ENCODE measurements at regions not wholly inside any gene's neighbourhood (a gene's known extent, or its start where the extent isn't known, plus 50 kb on each side); places are given as distances from the start of the nearest gene placed in this dataset.

DNA sequence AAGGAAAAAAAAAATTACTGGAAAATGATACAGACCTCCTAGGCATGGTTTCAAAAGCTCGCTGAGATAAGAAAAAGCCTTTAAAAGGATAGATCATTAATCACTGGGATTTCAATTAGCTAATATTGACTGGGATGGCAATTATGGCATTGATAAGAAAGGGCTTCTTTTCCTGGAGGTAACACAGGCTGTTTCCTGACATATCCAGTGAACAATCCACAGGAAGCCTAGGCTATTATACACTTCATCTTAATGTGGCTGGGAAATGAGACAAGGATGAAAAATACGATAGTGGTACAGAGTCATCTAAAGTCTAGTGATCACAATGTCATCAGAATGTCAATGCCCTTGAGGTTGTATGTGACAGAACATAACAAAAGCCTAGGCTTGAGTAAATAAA is 1579.3 kb downstream of the C4orf33 start:
- Histone ChIP-seq H3K36me3 (ENCODE audit: insufficient read depth, low read length) (no peaks in the 10 kb centered on the region), H3K4me2 (ENCODE audit: low read length) (no peak overlapping the region)

DNA sequence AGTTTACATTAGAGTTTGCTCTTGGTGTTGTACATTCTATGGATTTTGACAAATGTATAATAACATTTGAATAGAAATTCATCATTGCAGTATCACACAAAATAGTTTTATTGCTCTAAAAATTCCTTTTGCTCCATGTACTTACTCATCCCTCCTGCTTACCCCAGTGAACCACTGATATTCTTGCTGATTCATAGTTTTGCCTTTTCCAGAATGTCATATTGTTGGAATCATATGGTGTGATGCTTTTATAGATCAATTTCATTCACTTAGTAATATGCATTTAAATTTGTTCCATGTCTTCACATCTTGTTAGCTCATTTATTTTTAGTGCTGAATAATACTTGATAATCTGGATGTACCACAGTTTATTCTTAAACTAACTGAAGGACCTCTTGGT is 1593.2 kb downstream of the C4orf33 start:
- Histone ChIP-seq H3K27me3 (ENCODE audit: control insufficient read depth, insufficient read depth, low read length) (no peaks in the 10 kb centered on the region), H3K4me3 (ENCODE audit: low read length) (no peak overlapping the region), H3K36me3 (ENCODE audit: insufficient read depth, low read length) (no peaks in the 10 kb centered on the region), H3K4me2 (ENCODE audit: low read length) (no peak overlapping the region), H3K4me1 (ENCODE audit: control insufficient read depth, insufficient read depth, low read length) (no peaks in the 10 kb centered on the region), H3K9me3 (replicated peaks; ENCODE audit: low read length) (no peaks in the 10 kb centered on the region), H3K9ac (ENCODE audit: low read depth, low read length) (no peak overlapping the region)

More for the DNA sequence above, 1579.3 kb downstream of the C4orf33 start:
- no peak overlapping the region for H3K4me3 ChIP-seq (ENCODE audit: low read length)
- no peaks in the 10 kb centered on the region for H3K9me3 ChIP-seq (replicated peaks; ENCODE audit: low read length)
- H3K4me1 ChIP-seq (ENCODE audit: control insufficient read depth, insufficient read depth, low read length): no peaks in the 10 kb centered on the region
- no peak overlapping the region for H3K9ac ChIP-seq (ENCODE audit: low read depth, low read length)
- no peaks in the 10 kb centered on the region for H3K27me3 ChIP-seq (ENCODE audit: control insufficient read depth, insufficient read depth, low read length)

DNA sequence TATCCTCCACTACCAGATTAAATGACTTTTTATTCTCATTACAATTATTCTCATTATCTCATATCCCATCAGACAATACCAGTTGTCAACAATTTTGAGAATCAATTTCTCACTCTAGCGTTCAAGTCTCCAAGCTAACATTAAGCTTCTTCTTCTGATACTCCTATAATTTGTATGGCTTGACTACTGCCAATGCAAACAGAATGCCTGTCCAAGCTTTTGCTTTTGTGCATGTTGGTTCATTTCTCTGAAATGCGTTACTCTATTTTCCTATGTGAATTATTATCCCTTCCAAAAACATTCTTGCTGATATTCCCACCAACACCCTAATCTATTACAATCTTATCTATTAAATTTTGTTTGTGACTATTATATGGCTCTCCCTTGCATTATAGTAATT is 1602.3 kb downstream of the C4orf33 start:
- Histone ChIP-seq H3K36me3 (ENCODE audit: insufficient read depth, low read length) (no peaks in the 10 kb centered on the region), H3K9me3 (replicated peaks; ENCODE audit: low read length) (no peaks in the 10 kb centered on the region), H3K27me3 (ENCODE audit: control insufficient read depth, insufficient read depth, low read length) (no peaks in the 10 kb centered on the region), H3K4me3 (ENCODE audit: low read length) (no peak overlapping the region), H3K9ac (ENCODE audit: low read depth, low read length) (no peak overlapping the region), H3K4me2 (ENCODE audit: low read length) (no peak overlapping the region), H3K4me1 (ENCODE audit: control insufficient read depth, insufficient read depth, low read length) (no peaks in the 10 kb centered on the region)

DNA sequence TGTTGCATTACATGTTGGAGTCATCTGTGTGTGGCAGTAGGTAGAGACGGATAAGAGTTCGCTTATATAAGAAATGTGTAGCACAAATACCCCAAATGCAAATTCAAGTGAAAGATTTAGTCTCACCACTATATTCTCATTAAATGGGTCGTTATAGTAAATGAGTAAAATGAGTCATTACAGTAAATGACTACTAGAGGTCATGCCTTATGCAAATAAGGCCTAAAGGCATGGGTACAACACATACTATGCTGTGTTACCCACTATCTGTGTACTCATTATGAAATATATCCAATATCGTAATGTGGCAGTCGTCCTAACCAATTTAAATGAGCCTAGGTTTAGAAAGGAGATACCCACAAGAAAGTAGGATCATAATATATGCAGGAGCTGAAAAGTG is 1603.1 kb downstream of the C4orf33 start:
- H3K9me3 ChIP-seq (replicated peaks; ENCODE audit: low read length): no peaks in the 10 kb centered on the region
- H3K4me2 ChIP-seq (ENCODE audit: low read length): no peak overlapping the region
- H3K4me1 ChIP-seq (ENCODE audit: control insufficient read depth, insufficient read depth, low read length): no peaks in the 10 kb centered on the region
- no peaks in the 10 kb centered on the region for H3K27me3 ChIP-seq (ENCODE audit: control insufficient read depth, insufficient read depth, low read length)
- H3K36me3 ChIP-seq (ENCODE audit: insufficient read depth, low read length): no peaks in the 10 kb centered on the region
- H3K4me3 ChIP-seq (ENCODE audit: low read length): no peak overlapping the region
- H3K9ac ChIP-seq (ENCODE audit: low read depth, low read length): no peak overlapping the region

DNA sequence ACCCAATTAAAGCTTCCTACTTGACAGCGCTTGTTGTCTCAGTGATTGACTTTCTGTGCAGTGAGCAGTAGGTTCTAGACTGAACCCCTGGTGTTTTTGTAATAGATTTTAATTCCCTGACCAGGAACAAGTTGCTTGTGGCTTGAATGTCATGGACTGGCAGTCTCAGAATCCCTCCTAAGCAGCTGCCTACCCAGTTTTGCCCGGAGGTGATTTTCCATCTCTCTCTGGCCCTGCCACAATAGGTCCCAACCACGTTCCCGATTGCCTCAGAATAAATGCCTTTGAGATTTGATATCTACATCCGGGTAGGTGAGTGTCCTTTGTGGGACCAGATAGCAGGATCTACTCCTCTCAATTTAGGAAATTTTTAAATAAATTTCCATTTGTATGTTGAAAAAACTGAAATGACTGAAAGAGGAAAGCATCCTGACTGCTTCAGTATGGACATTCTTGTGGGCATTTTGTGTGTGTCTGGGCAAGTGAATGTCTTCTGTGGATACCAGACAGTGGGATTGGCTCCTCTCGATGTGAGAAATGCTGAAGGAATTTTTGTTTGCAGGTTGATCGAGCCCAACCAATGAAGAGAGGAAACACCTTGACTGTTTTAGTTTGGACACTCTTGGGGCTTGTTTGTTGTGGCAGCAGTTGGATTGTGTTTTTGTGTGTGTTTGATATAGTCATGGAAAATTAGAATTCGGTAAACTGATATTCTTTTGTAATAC is 1607.4 kb downstream of the C4orf33 start:
- Histone ChIP-seq H3K27me3 (ENCODE audit: control insufficient read depth, insufficient read depth, low read length) (no peaks in the 10 kb centered on the region), H3K36me3 (ENCODE audit: insufficient read depth, low read length) (no peaks in the 10 kb centered on the region), H3K4me3 (ENCODE audit: low read length) (no peak overlapping the region), H3K9me3 (replicated peaks; ENCODE audit: low read length) (no peaks in the 10 kb centered on the region), H3K4me1 (ENCODE audit: control insufficient read depth, insufficient read depth, low read length) (no peaks in the 10 kb centered on the region), H3K4me2 (ENCODE audit: low read length) (no peak overlapping the region), H3K9ac (ENCODE audit: low read depth, low read length) (no peak overlapping the region)

DNA sequence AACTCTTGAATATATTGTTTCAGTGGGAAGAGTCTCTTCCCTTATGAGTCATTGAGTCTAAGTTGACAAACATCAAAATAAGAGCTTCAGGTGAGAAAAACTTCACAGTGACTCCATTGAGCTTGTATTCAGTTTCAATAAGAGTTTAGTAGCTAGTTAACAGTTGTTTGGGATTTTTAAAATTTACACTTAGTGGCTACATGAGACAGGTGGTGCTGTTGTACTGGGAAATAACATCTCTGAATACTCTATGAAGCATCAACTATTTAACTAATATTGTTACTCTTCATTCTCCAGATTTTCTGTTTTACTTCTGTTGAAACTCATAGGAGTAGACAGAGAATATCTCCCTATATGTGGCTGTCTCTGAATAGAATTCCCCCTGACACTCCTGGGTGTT is 1609.1 kb downstream of the C4orf33 start:
- Histone ChIP-seq H3K36me3 (ENCODE audit: insufficient read depth, low read length) (no peaks in the 10 kb centered on the region), H3K9me3 (replicated peaks; ENCODE audit: low read length) (no peaks in the 10 kb centered on the region), H3K4me1 (ENCODE audit: control insufficient read depth, insufficient read depth, low read length) (no peaks in the 10 kb centered on the region), H3K4me3 (ENCODE audit: low read length) (no peak overlapping the region), H3K4me2 (ENCODE audit: low read length) (no peak overlapping the region), H3K27me3 (ENCODE audit: control insufficient read depth, insufficient read depth, low read length) (no peaks in the 10 kb centered on the region), H3K9ac (ENCODE audit: low read depth, low read length) (no peak overlapping the region)

DNA sequence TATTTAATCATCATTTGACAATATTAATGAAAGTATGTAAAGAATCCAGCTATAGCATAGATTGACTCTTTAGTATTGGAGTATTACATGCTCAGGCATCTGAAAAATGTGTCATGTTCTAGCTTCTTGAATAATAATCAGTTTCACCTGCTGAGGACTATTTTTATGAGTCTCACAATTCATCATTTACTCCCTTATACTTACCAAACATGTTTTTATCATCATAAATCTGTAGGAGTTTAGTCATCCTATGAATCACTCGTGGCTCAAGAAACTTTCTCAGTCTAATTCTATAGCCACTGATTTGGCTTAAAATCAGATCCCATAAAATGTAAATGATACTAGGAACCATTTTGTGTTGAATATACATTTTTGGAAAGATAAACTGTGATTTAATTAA is 1616.1 kb downstream of the C4orf33 start:
- no peak overlapping the region for H3K9ac ChIP-seq (ENCODE audit: low read depth, low read length)
- no peaks in the 10 kb centered on the region for H3K36me3 ChIP-seq (ENCODE audit: insufficient read depth, low read length)
- no peaks in the 10 kb centered on the region for H3K4me1 ChIP-seq (ENCODE audit: control insufficient read depth, insufficient read depth, low read length)
- no peaks in the 10 kb centered on the region for H3K9me3 ChIP-seq (replicated peaks; ENCODE audit: low read length)
- H3K4me3 ChIP-seq (ENCODE audit: low read length): no peak overlapping the region
- no peaks in the 10 kb centered on the region for H3K27me3 ChIP-seq (ENCODE audit: control insufficient read depth, insufficient read depth, low read length)
- H3K4me2 ChIP-seq (ENCODE audit: low read length): no peak overlapping the region

DNA sequence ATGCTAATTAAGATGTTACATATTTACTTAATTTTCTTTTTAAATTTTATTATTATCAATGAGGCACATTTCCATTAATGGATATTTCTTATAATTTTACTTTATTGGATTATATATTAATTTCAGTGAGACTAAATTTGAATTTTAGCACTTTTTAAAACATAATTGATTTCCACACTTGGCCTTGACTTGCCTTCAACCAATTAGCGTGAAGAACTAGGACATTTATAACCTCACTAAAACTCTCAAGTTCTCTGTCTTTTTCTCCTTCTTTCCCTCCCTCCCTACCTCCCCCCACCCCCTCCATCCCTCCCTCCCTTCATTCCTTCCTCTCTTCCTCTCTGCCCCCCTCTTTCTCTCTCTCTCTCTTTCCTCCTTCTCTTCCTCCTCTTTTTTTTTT is 1618.1 kb downstream of the C4orf33 start:
- Histone ChIP-seq H3K9ac (ENCODE audit: low read depth, low read length) (no peak overlapping the region), H3K36me3 (ENCODE audit: insufficient read depth, low read length) (no peaks in the 10 kb centered on the region), H3K4me3 (ENCODE audit: low read length) (no peak overlapping the region), H3K4me2 (ENCODE audit: low read length) (no peak overlapping the region), H3K4me1 (ENCODE audit: control insufficient read depth, insufficient read depth, low read length) (no peaks in the 10 kb centered on the region), H3K27me3 (ENCODE audit: control insufficient read depth, insufficient read depth, low read length) (no peaks in the 10 kb centered on the region), H3K9me3 (replicated peaks; ENCODE audit: low read length) (no peaks in the 10 kb centered on the region)

DNA sequence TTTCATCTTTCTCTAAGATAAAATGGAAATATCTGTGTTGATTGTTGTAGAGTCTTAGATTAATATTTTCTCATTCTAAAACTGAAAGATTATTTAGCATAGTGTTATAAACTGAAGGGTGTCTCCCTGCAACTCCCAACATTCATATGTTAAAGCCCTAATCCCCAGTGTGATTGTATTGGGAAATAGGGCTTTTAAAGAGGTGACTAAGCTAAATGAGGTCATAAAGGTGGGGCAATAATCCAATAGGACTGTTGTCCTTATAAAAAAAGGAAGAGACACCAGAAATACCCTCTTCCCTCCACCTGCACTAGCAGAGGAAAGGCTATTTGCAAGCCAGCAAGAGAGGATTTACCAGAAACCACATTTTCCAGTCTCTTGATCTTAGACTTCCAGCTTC is 1626.4 kb downstream of the C4orf33 start:
- no peak overlapping the region for H3K4me2 ChIP-seq (ENCODE audit: low read length)
- no peaks in the 10 kb centered on the region for H3K27me3 ChIP-seq (ENCODE audit: control insufficient read depth, insufficient read depth, low read length)
- H3K4me1 ChIP-seq (ENCODE audit: control insufficient read depth, insufficient read depth, low read length): no peaks in the 10 kb centered on the region
- H3K9me3 ChIP-seq (replicated peaks; ENCODE audit: low read length): no peaks in the 10 kb centered on the region
- no peaks in the 10 kb centered on the region for H3K36me3 ChIP-seq (ENCODE audit: insufficient read depth, low read length)
- H3K4me3 ChIP-seq (ENCODE audit: low read length): no peak overlapping the region
- no peak overlapping the region for H3K9ac ChIP-seq (ENCODE audit: low read depth, low read length)

DNA sequence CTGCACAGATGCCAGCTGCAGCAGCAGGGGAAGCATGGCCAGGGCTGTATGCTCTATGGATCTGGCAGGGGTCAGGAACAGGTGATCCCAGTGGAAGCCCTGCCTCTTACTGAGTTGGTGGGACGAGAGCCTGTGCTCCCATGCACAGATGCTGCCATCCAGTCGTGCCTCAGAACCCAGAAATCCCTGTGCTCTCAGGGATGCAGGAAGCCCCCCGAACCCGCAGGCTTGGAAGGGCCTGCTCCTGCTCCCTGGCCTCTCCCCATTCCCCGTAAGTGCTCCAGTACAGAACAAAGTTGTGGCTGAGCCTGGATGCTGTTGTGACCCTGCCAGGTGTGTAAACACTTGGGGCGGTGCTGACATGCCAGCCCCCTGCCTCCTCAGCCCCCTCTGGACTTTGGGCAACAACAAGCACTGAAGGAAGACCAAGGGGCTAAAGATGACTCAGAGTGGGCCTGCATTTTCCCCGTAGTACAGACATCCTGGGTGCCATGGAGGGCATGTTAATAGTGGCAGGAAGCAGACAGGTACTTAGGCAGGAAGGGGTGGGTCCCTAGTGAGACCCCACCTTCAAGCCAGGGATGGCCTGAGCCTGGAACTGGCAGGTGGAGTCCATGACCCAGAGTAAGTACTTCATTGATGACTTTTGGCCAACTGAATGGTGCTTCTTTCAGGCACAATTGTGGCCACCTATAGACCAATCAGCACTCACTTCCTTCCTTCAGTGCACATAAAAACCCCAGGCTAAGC is 1640.7 kb downstream of the C4orf33 start:
- H3K9ac ChIP-seq (ENCODE audit: low read depth, low read length): no peak overlapping the region
- H3K4me2 ChIP-seq (ENCODE audit: low read length): no peak overlapping the region
- no peaks in the 10 kb centered on the region for H3K36me3 ChIP-seq (ENCODE audit: insufficient read depth, low read length)
- no peaks in the 10 kb centered on the region for H3K4me1 ChIP-seq (ENCODE audit: control insufficient read depth, insufficient read depth, low read length)
- H3K4me3 ChIP-seq (ENCODE audit: low read length): no peak overlapping the region
- H3K27me3 ChIP-seq (ENCODE audit: control insufficient read depth, insufficient read depth, low read length): no peaks in the 10 kb centered on the region
- peaks cover 10% of the 10 kb centered on the region for H3K9me3 ChIP-seq (replicated peaks; ENCODE audit: low read length)

DNA sequence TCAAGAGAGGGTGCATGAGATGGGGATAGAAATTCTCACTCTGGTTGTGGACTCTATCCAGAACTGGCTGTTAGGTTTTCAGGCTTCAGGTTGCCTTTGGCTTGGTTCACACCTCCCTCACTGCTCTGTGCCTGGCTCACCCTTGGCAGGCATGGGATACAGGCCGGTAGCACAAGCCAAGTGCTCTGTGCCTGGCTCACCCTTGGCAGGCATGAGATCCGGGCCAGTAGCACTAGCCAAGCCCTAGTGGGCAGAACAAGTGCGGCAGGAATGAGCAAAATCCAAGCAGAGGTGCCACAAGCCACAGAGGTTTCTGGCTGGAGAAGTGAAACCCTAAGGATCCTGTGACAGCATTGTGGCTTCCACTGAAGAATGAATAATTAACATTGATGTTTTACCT is 1642.3 kb downstream of the C4orf33 start:
- no peak overlapping the region for H3K4me2 ChIP-seq (ENCODE audit: low read length)
- no peaks in the 10 kb centered on the region for H3K4me1 ChIP-seq (ENCODE audit: control insufficient read depth, insufficient read depth, low read length)
- H3K4me3 ChIP-seq (ENCODE audit: low read length): no peak overlapping the region
- H3K9me3 ChIP-seq (replicated peaks; ENCODE audit: low read length): peaks cover 10% of the 10 kb centered on the region
- no peaks in the 10 kb centered on the region for H3K36me3 ChIP-seq (ENCODE audit: insufficient read depth, low read length)
- H3K9ac ChIP-seq (ENCODE audit: low read depth, low read length): no peak overlapping the region
- H3K27me3 ChIP-seq (ENCODE audit: control insufficient read depth, insufficient read depth, low read length): no peaks in the 10 kb centered on the region

DNA sequence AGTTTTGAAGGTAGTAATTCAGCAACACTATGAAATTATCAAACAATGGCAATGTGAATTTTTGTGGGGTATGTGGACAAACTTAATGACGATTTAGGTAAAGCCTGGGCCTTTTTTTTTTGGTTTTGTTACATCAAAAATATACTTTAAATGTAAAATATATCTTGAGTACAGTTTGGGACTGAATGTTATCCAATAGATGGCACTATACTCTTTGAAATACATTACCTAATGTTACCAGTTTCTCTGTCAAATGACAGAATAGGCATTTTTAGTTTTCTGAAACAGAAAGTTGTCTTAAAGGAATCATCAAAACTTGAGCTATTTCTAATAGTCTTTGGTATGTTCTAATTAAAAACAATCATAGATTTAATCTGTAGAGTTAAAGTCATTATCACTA is 1651.9 kb downstream of the C4orf33 start:
- H3K36me3 ChIP-seq (ENCODE audit: insufficient read depth, low read length): no peaks in the 10 kb centered on the region
- H3K4me2 ChIP-seq (ENCODE audit: low read length): no peak overlapping the region
- H3K4me1 ChIP-seq (ENCODE audit: control insufficient read depth, insufficient read depth, low read length): no peaks in the 10 kb centered on the region
- no peak overlapping the region for H3K9ac ChIP-seq (ENCODE audit: low read depth, low read length)
- H3K4me3 ChIP-seq (ENCODE audit: low read length): no peak overlapping the region
- no peaks in the 10 kb centered on the region for H3K9me3 ChIP-seq (replicated peaks; ENCODE audit: low read length)
- H3K27me3 ChIP-seq (ENCODE audit: control insufficient read depth, insufficient read depth, low read length): no peaks in the 10 kb centered on the region
